Esophagus (tissue), 2 donors: ENCODE measurements at regions not wholly inside any gene's neighbourhood (a gene's known extent, or its start where the extent isn't known, plus 50 kb on each side); places are given as distances from the start of the nearest gene placed in this dataset.

Experiments used
- H3K27ac ChIP-seq, 2 donors: one replicate each; pipeline ENCODE4 v1.5.1; 2013; ENCODE audit warnings: low read depth in 2 of 2, mild to moderate bottlenecking in 2 of 2, inconsistent platforms in 1 of 2, low read length in 1 of 2, moderate library complexity in 1 of 2
- H3K27me3 ChIP-seq, 2 donors: one replicate each; pipeline ENCODE4 v1.6.1; 2013; ENCODE audit warnings: low read length in 2 of 2, control low read depth in 1 of 2, mild to moderate bottlenecking in 1 of 2; ENCODE audit not compliant: insufficient read depth in 2 of 2, control insufficient read depth in 1 of 2
- H3K36me3 ChIP-seq, 2 donors: one replicate each; pipeline ENCODE4 v1.6.1; 2013; ENCODE audit warnings: low read length in 1 of 2; ENCODE audit not compliant: control insufficient read depth in 2 of 2, insufficient read depth in 2 of 2
- H3K4me1 ChIP-seq, 2 donors: one replicate each; pipeline ENCODE4 v1.6.1; 2013; ENCODE audit warnings: low read length in 1 of 2; ENCODE audit not compliant: control insufficient read depth in 2 of 2, insufficient read depth in 2 of 2
- H3K4me3 ChIP-seq, 2 donors: one replicate each; pipeline ENCODE4 v1.5.1; 2013; ENCODE audit warnings: low read length in 2 of 2, mild to moderate bottlenecking in 2 of 2, low read depth in 1 of 2, moderate library complexity in 1 of 2
- H3K9me3 ChIP-seq, 2 donors: one replicate each; pipeline ENCODE4 v1.6.1; 2013; ENCODE audit warnings: mild to moderate bottlenecking in 2 of 2, low read depth in 1 of 2, low read length in 1 of 2, moderate library complexity in 1 of 2; ENCODE audit not compliant: control insufficient read depth in 2 of 2, insufficient read depth in 1 of 2
- WGBS, 2 donors: extraction: QIAGEN DNeasy Blood & Tissue Kit; methylation state at CpG; one replicate each; pipeline ENCODE4 v1.1.7; 2013; 5-methylcytosine and 5-hydroxymethylcytosine counted together
- donor health status: healthy with polysubstance abuse.
- donor health status: Bipolar disorder and iron deficiency.

GRCh38 chr5:58188262-58188651 is 271.6 kb downstream of the PLK2 start:
- H3K27me3 ChIP-seq, result no peaks in the 10 kb centered on the region
- peak overlapping the region in 1 of 2 donors; percentile 15 for H3K4me3 ChIP-seq
- WGBS, 2 donors, result 39 to 41% methylated on average over 4 of the region's 4 CpGs
- no peak overlapping the region for H3K27ac ChIP-seq
- H3K9me3 ChIP-seq, result no peaks in the 10 kb centered on the region
- H3K4me1 ChIP-seq, result peaks cover 0 to 3% of the 10 kb centered on the region in 2 donors
- H3K36me3 ChIP-seq, result no peaks in the 10 kb centered on the region

GRCh38 chr5:58187432-58188261 is 272.2 kb downstream of the PLK2 start:
- Histone ChIP-seq H3K36me3 (no peaks in the 10 kb centered on the region), H3K4me3 (no peak overlapping the region), H3K27ac (no peak overlapping the region), H3K27me3 (no peaks in the 10 kb centered on the region), H3K9me3 (no peaks in the 10 kb centered on the region), H3K4me1 (peaks cover 0 to 3% of the 10 kb centered on the region in 2 donors)
- WGBS, 2 donors, result 67 to 79% methylated on average over 1 of the region's 1 CpG

- H3K27ac ChIP-seq, result no peak overlapping the region
- WGBS, 2 donors, result 66 to 67% methylated on average over 3 of the region's 3 CpGs
Measured at GRCh38 chr5:58185801-58186200, 274.1 kb downstream of the PLK2 start.

GRCh38 chr5:58185397-58185796 is 274.5 kb downstream of the PLK2 start:
- H3K4me3 ChIP-seq, result no peak overlapping the region
- no peaks in the 10 kb centered on the region for H3K27me3 ChIP-seq
- no peaks in the 10 kb centered on the region for H3K9me3 ChIP-seq
- 87 to 88% methylated on average over 2 of the region's 2 CpGs for WGBS, 2 donors
- no peak overlapping the region for H3K27ac ChIP-seq
- H3K4me1 ChIP-seq, result peaks cover 0 to 3% of the 10 kb centered on the region in 2 donors
- H3K36me3 ChIP-seq, result no peaks in the 10 kb centered on the region

More at GRCh38 chr5:58185801-58186200, 274.1 kb downstream of the PLK2 start:
- Histone ChIP-seq H3K4me1 (peaks cover 0 to 3% of the 10 kb centered on the region in 2 donors), H3K36me3 (no peaks in the 10 kb centered on the region), H3K4me3 (no peak overlapping the region), H3K27me3 (no peaks in the 10 kb centered on the region), H3K9me3 (no peaks in the 10 kb centered on the region)

GRCh38 chr5:58184910-58185309 is 275.0 kb downstream of the PLK2 start:
- Histone ChIP-seq H3K27ac (no peak overlapping the region), H3K36me3 (no peaks in the 10 kb centered on the region), H3K4me1 (peaks cover 0 to 3% of the 10 kb centered on the region in 2 donors), H3K27me3 (no peaks in the 10 kb centered on the region), H3K4me3 (no peak overlapping the region), H3K9me3 (no peaks in the 10 kb centered on the region)
- 53 to 63% methylated on average over 2 of the region's 2 CpGs for WGBS, 2 donors

GRCh38 chr5:58183786-58184085 is 276.1 kb downstream of the PLK2 start:
- WGBS, 2 donors, result 78 to 86% methylated on average over 2 of the region's 2 CpGs
- Histone ChIP-seq H3K4me1 (peaks cover 0 to 3% of the 10 kb centered on the region in 2 donors), H3K9me3 (no peaks in the 10 kb centered on the region), H3K27ac (no peak overlapping the region), H3K4me3 (no peak overlapping the region), H3K27me3 (no peaks in the 10 kb centered on the region), H3K36me3 (no peaks in the 10 kb centered on the region)

GRCh38 chr5:58183078-58183785 is 276.7 kb downstream of the PLK2 start:
- Histone ChIP-seq H3K4me1 (peaks cover 0 to 3% of the 10 kb centered on the region in 2 donors), H3K27ac (no peak overlapping the region), H3K9me3 (no peaks in the 10 kb centered on the region), H3K27me3 (no peaks in the 10 kb centered on the region), H3K36me3 (no peaks in the 10 kb centered on the region), H3K4me3 (no peak overlapping the region)
- 57 to 64% methylated on average over 6 of the region's 6 CpGs for WGBS, 2 donors

GRCh38 chr5:58182287-58182841 is 277.5 kb downstream of the PLK2 start:
- WGBS, 2 donors, result 72 to 79% methylated on average over 3 of the region's 3 CpGs
- Histone ChIP-seq H3K4me1 (peaks cover 0 to 3% of the 10 kb centered on the region in 2 donors), H3K9me3 (no peaks in the 10 kb centered on the region), H3K36me3 (no peaks in the 10 kb centered on the region), H3K4me3 (no peak overlapping the region), H3K27ac (no peak overlapping the region), H3K27me3 (no peaks in the 10 kb centered on the region)

- H3K27ac ChIP-seq, result no peak overlapping the region
- 67 to 83% methylated on average over 6 of the region's 6 CpGs for WGBS, 2 donors
- H3K4me1 ChIP-seq, result peaks cover 0 to 3% of the 10 kb centered on the region in 2 donors
- no peaks in the 10 kb centered on the region for H3K27me3 ChIP-seq
- H3K9me3 ChIP-seq, result no peaks in the 10 kb centered on the region
- H3K36me3 ChIP-seq, result no peaks in the 10 kb centered on the region
- H3K4me3 ChIP-seq, result no peak overlapping the region
Measured at GRCh38 chr5:58181578-58182286, 278.2 kb downstream of the PLK2 start.
